ENCODE measurements at regions not wholly inside any gene's neighbourhood (a gene's known extent, or its start where the extent isn't known, plus 50 kb on each side); places are given as distances from the start of the nearest gene placed in this dataset.

- TF ChIP-seq EP300 (IDR thresholded peaks at IDR 0.05; ENCODE audit: low read length) (no peak), ZFPM2 (CRISPR knock-in tag; IDR thresholded peaks at IDR 0.05) (no peak), NCOA1 (IDR thresholded peaks at IDR 0.05; ENCODE audit: low read depth) (no peak), ZNF174 (CRISPR knock-in tag; IDR thresholded peaks at IDR 0.05) (no peak), EGR1 (conservative IDR thresholded peaks at IDR 0.05) (no peak)
Observed at GRCh38 chr14:45664668-45665356, 411.8 kb upstream of the MIS18BP1 start (continued).

GRCh38 chr14:45658917-45659299 is 405.9 kb upstream of the MIS18BP1 start:
- DNase-seq (ENCODE audit: extremely low read depth in 1 of 4, low spot score in 3 of 4): no peak
- Histone ChIP-seq H3K27ac (ENCODE audit: extremely low read depth, low read depth, low read length) (no peak overlapping the region), H3K4me1 (replicated peaks in 1 of 2; ENCODE audit: control insufficient read depth in 2 of 2, insufficient read depth in 2 of 2, low read length in 2 of 2) (no peaks in the 10 kb centered on the region), H3K9me1 (ENCODE audit: control insufficient read depth, insufficient read depth, low read length) (no peaks in the 10 kb centered on the region), H3K4me3 (no peak overlapping the region), H2AFZ (ENCODE audit: low read depth, low read length) (no peak overlapping the region), H3K9ac (ENCODE audit: insufficient read depth in 1 of 2, low read depth in 2 of 2, low read length in 2 of 2) (no peak overlapping the region), H3K4me2 (ENCODE audit: insufficient read depth, low read length) (no peak overlapping the region), H3K36me3 (ENCODE audit: control insufficient read depth, insufficient read depth, low read length) (no peaks in the 10 kb centered on the region), H4K20me1 (replicated peaks; ENCODE audit: control insufficient read depth, insufficient read depth, low read length) (no peaks in the 10 kb centered on the region), H3K27me3 (ENCODE audit: control insufficient read depth in 2 of 2, insufficient read depth in 2 of 2, low read length in 2 of 2) (no peaks in the 10 kb centered on the region), H3K9me3 (replicated peaks; ENCODE audit: control insufficient read depth, insufficient read depth, low read depth, low read length) (no peaks in the 10 kb centered on the region), H3K79me2 (ENCODE audit: control insufficient read depth, insufficient read depth, low read length) (no peaks in the 10 kb centered on the region)
- FAIRE-seq: no peak
- ChIA-PET CTCF (ENCODE audit: low intra/inter-chr PET ratio) (no interaction called here), POLR2A (no interaction called here)
- WGBS (ENCODE audit: insufficient coverage, low coverage, missing lambda C conversion rate): 2% methylated on average over 4 of the region's 4 CpGs
- in situ Hi-C loops (cut with MboI): no loop called here
- BruUV-seq (replicated peaks): no TSS peak
- intact Hi-C loops (cut with micrococcal nuclease): no loop called here
- TF ChIP-seq E2F8 (IDR thresholded peaks at IDR 0.05; ENCODE audit: low read depth, partially characterized antibody) (no peak), STAT5B (CRISPR knock-in tag; IDR thresholded peaks at IDR 0.05) (no peak), RBM22 (IDR thresholded peaks at IDR 0.05; ENCODE audit: low read depth, low read length, poor library complexity, severe bottlenecking) (no peak), KDM2B (CRISPR knock-in tag; IDR thresholded peaks at IDR 0.05) (no peak), MCM2 (IDR thresholded peaks at IDR 0.05; ENCODE audit: low read depth) (no peak), KLF13 (tag; IDR thresholded peaks at IDR 0.05; ENCODE audit: borderline replicate concordance, low read depth) (no peak)
- no peak for ATAC-seq
